HCT116 (cell line): ENCODE measurements at regions not wholly inside any gene's neighbourhood (a gene's known extent, or its start where the extent isn't known, plus 50 kb on each side); places are given as distances from the start of the nearest gene placed in this dataset.

Experiments
- ATAC-seq: fragments of 200-7000 bp; cut with Tn5 transposase; 2 replicates; pipeline ENCODE4 v1.9.1; 2020; ENCODE audit warnings: mild to moderate bottlenecking, moderate library complexity
- BruUV-seq: library from RNA; stranded (reverse); fragments of 400-500 nt; replicated peaks from 2 replicates; lab custom pipeline; 2021; lab: Mats Ljungman, UMichigan
- CTCF ChIA-PET: fragments of 300-600 bp; sonication (Branson Sonifier 250); formaldehyde crosslinking; loops from one replicate; lab custom pipeline; 2021; ENCODE audit warnings: antibody characterized with exemption; lab: Charles Lee
- POLR2A ChIA-PET: fragments of 300-600, 350-600 bp; sonication (Branson Sonifier 250); formaldehyde crosslinking; loops from one replicate; lab custom pipeline; 2021; ENCODE audit warnings: antibody characterized with exemption; lab: Charles Lee
- RAD21 ChIA-PET, 2 experiments: fragments of 300-600 bp; sonication (Branson Sonifier 250); formaldehyde crosslinking; loops; one replicate each; lab custom pipeline; 2023; ENCODE audit warnings: low total read pairs in 2 of 2; ENCODE audit not compliant: uncharacterized antibody in 2 of 2, unreplicated experiment in 2 of 2, low non-redundant PET in 1 of 2; lab: Charles Lee
- DNase-seq: peaks from one replicate; pipeline ENCODE4 v3.0.0-alpha.2; 2010; ENCODE audit warnings: low read depth, low spot score
- H2AFZ ChIP-seq: fragments of 200-600 bp; shearing (Covaris generic), sonication (generic); 2 replicates; pipeline ENCODE4 v1.6.1; 2017; ENCODE audit warnings: low read depth, mixed run types, mixed read lengths, antibody characterized with exemption, low read length; ENCODE audit not compliant: poor library complexity, severe bottlenecking
- H3K27ac ChIP-seq: 2 replicates; pipeline ENCODE4 v1.5.1; 2012; ENCODE audit warnings: low read depth, low read length
- H3K27me3 ChIP-seq: fragments of 200-600 bp; sonication (generic); 2 replicates; pipeline ENCODE4 v1.6.1; 2016; ENCODE audit warnings: mixed run types, low read length, mixed read lengths; ENCODE audit not compliant: insufficient read depth
- H3K36me3 ChIP-seq, 2 experiments: fragments of 200-500 bp in 1 of 2; fragments of 200-600 bp in 1 of 2; sonication (Bioruptor generic) in 1 of 2; sonication (generic) in 1 of 2; 2 replicates each; pipeline versions ENCODE4 v1.5.1 to v1.6.1; 2014 to 2016; ENCODE audit warnings: low read length in 2 of 2, inconsistent platforms in 1 of 2, mixed read lengths in 1 of 2, mixed run types in 1 of 2; ENCODE audit not compliant: insufficient read depth in 2 of 2, control insufficient read depth in 1 of 2
- H3K4me1 ChIP-seq, 2 experiments: fragments of 200-600 bp in 1 of 2; sonication (generic) in 1 of 2; 2 replicates each; pipeline versions ENCODE4 v1.5.1 to v1.6.1; 2012 to 2017; ENCODE audit warnings: low read length in 2 of 2, inconsistent platforms in 1 of 2, mild to moderate bottlenecking in 1 of 2, mixed read lengths in 1 of 2, mixed run types in 1 of 2, moderate library complexity in 1 of 2; ENCODE audit not compliant: insufficient read depth in 2 of 2, control insufficient read depth in 1 of 2
- H3K4me2 ChIP-seq: fragments of 200-600 bp; sonication (generic); 2 replicates; pipeline ENCODE4 v1.6.1; 2017; ENCODE audit warnings: mixed run types, low read length, mixed read lengths
- H3K4me3 ChIP-seq, 2 experiments: fragments of 200-600 bp in 1 of 2; sonication (generic) in 1 of 2; replicated peaks in 1 of 2; 2 replicates each; pipeline ENCODE4 v1.5.1; 2011 to 2016; ENCODE audit warnings: low read length in 2 of 2, control low read depth in 1 of 2, low read depth in 1 of 2, mild to moderate bottlenecking in 1 of 2, mixed read lengths in 1 of 2, mixed run types in 1 of 2
- H3K79me2 ChIP-seq: fragments of 200-600 bp; sonication (generic); 2 replicates; pipeline ENCODE4 v1.6.1; 2017; ENCODE audit warnings: mild to moderate bottlenecking, mixed run types, low read length, moderate library complexity, mixed read lengths; ENCODE audit not compliant: insufficient read depth
- H3K9ac ChIP-seq: fragments of 200-600 bp; sonication (generic); 2 replicates; pipeline ENCODE4 v1.6.1; 2016; ENCODE audit warnings: low read length, mixed read lengths
- H3K9me2 ChIP-seq: fragments of 200-600 bp; sonication (generic), shearing (Covaris generic); 2 replicates; pipeline ENCODE4 v1.6.1; 2017; ENCODE audit warnings: mixed run types, mild to moderate bottlenecking, moderate library complexity; ENCODE audit not compliant: insufficient read depth
- H3K9me3 ChIP-seq, 2 experiments: fragments of 200-500 bp in 1 of 2; fragments of 200-600 bp in 1 of 2; sonication (Bioruptor generic) in 1 of 2; sonication (generic) in 1 of 2; 2 replicates each; pipeline ENCODE4 v1.6.1; 2014 to 2017; ENCODE audit warnings: low read length in 2 of 2, mixed read lengths in 2 of 2, inconsistent platforms in 1 of 2, low read depth in 1 of 2, mild to moderate bottlenecking in 1 of 2, mixed run types in 1 of 2, moderate library complexity in 1 of 2; ENCODE audit not compliant: control insufficient read depth in 1 of 2, insufficient read depth in 1 of 2
- H4K20me1 ChIP-seq: fragments of 200-600 bp; sonication (generic), shearing (Covaris generic); 2 replicates; pipeline ENCODE4 v1.6.1; 2017; ENCODE audit warnings: mixed run types, mild to moderate bottlenecking, moderate library complexity; ENCODE audit not compliant: insufficient read depth
- CBX3 ChIP-seq: IDR thresholded peaks from 2 replicates; pipeline ENCODE4 v1.6.1; 2012; ENCODE audit warnings: low read depth
- CEBPB ChIP-seq: IDR thresholded peaks from 2 replicates; pipeline ENCODE4 v1.6.1; 2012; ENCODE audit warnings: low read depth
- CTCF ChIP-seq, 3 experiments: fragments of 200-600 bp in 1 of 3; sonication (generic) in 1 of 3; IDR thresholded peaks in 2 of 3; conservative IDR thresholded peaks in 1 of 3; 2 replicates each; pipeline ENCODE4 v1.5.1; 2012 to 2017; ENCODE audit warnings: low read depth in 2 of 3, low read length in 2 of 3, antibody characterized with exemption in 1 of 3, borderline replicate concordance in 1 of 3, control low read depth in 1 of 3, mild to moderate bottlenecking in 1 of 3, mixed read lengths in 1 of 3, mixed run types in 1 of 3, moderate library complexity in 1 of 3; ENCODE audit not compliant: insufficient read depth in 1 of 3
- EGR1 ChIP-seq: IDR thresholded peaks from 2 replicates; pipeline ENCODE4 v1.6.1; 2012; ENCODE audit warnings: low read depth
- EZH2 ChIP-seq: fragments of 200-600 bp; sonication (generic); IDR thresholded peaks from 2 replicates; pipeline ENCODE4 v1.6.1; 2017; ENCODE audit warnings: antibody characterized with exemption, mixed run types
- EZH2phosphoT487 ChIP-seq: fragments of 200-600 bp; IDR thresholded peaks from 2 replicates; pipeline ENCODE4 v1.6.1; 2018; ENCODE audit warnings: antibody characterized with exemption, borderline replicate concordance
- FOSL1 ChIP-seq: IDR thresholded peaks from 2 replicates; pipeline ENCODE4 v1.6.1; 2012; ENCODE audit warnings: low read depth
- JUND ChIP-seq: IDR thresholded peaks from 2 replicates; pipeline ENCODE4 v1.6.1; 2012
- MAX ChIP-seq: IDR thresholded peaks from 2 replicates; pipeline ENCODE4 v1.6.1; 2012
- POLR2A ChIP-seq: IDR thresholded peaks from 2 replicates; pipeline ENCODE4 v1.7.0; 2011; ENCODE audit warnings: borderline replicate concordance; ENCODE audit not compliant: insufficient read depth, insufficient read length; ENCODE audit errors: extremely low read depth
- SP1 ChIP-seq: IDR thresholded peaks from 2 replicates; pipeline ENCODE4 v1.6.1; 2012; ENCODE audit warnings: low read depth
- TCF7L2 ChIP-seq: IDR thresholded peaks from 2 replicates; pipeline ENCODE4 v1.7.0; 2011; ENCODE audit warnings: borderline replicate concordance, inconsistent platforms; ENCODE audit not compliant: insufficient read depth, insufficient read length; ENCODE audit errors: extremely low read depth
- YY1 ChIP-seq: IDR thresholded peaks from 2 replicates; pipeline ENCODE4 v1.6.1; 2011; ENCODE audit warnings: low read length, low read depth, moderate library complexity, mild to moderate bottlenecking; ENCODE audit not compliant: insufficient replicate concordance; ENCODE audit errors: extremely low read depth
- ZBTB33 ChIP-seq: IDR thresholded peaks from 2 replicates; pipeline ENCODE4 v1.6.1; 2011; ENCODE audit warnings: mild to moderate bottlenecking, low read length, moderate library complexity; ENCODE audit not compliant: insufficient replicate concordance; ENCODE audit errors: extremely low read depth
- ZFX ChIP-seq: fragments of 450-650 bp; IDR thresholded peaks from 2 replicates; pipeline ENCODE4 v1.6.1; 2017
- intact Hi-C: fragments of 100-400 bp; cut with micrococcal nuclease; formaldehyde crosslinking; loops from 2 replicates; pipeline ENCODE4 v1.10.0; 2022

DNA sequence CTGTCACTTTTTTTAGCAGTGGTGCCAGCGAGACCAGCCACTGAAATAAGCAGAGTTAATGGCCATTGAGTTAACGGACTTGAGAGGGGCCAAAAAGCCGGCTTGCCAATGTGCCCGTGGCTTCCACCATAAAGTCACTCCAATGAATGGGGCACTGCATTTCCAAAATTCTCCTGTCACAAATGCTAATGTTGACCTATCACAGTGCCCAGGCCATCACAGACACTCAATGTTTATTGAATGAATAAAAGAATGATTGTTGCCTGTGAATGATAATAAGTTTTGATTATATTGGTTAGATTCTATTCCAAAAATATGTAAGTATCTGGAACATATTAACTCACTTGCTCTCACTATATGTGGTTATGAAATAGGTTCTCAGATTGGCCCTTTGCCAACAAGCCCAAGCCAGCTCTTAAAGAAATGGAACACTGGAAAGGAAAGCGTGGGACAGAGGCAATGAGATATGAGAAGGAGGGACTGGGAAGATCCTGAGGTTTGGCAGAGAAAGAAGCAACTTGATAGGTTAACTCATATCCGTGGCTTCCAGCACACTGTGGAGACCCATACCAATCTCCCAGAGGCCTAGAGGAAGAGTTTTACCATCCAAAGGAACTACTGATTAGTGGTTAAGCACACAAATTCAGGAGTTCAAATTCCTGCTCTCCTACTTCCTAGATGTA, 108.7 kb downstream of the BTG1 start:
- ChIA-PET POLR2A (no interaction called here), RAD21 (no interaction called here), CTCF (no interaction called here)
- H3K4me1 ChIP-seq = peaks cover 0 to 8% of the 10 kb centered on the region in 2 experiments; a peak in 2 of 4 replicates
- H4K20me1 ChIP-seq = no peaks in the 10 kb centered on the region
- ATAC-seq (no peak), DNase-seq (no peak)
- BruUV-seq = no TSS peak
- no peaks in the 10 kb centered on the region for H3K36me3 ChIP-seq
- H2AFZ ChIP-seq = no peak overlapping the region
- no peaks in the 10 kb centered on the region for H3K79me2 ChIP-seq
- H3K4me2 ChIP-seq = no peak overlapping the region
- no peak overlapping the region for H3K27ac ChIP-seq
- H3K9ac ChIP-seq = no peak overlapping the region
- no peaks in the 10 kb centered on the region for H3K9me3 ChIP-seq
- no peak for TF ChIP-seq JUND
- no peak for TF ChIP-seq TCF7L2
- no peak for TF ChIP-seq CBX3
- no peak for TF ChIP-seq POLR2A
- no peak for TF ChIP-seq CEBPB
- no peak for TF ChIP-seq EGR1
- TF ChIP-seq ZBTB33 = no peak
- TF ChIP-seq FOSL1 = no peak
- TF ChIP-seq EZH2phosphoT487 = no peak
- no peak for TF ChIP-seq CTCF (IDR thresholded peaks at IDR 0.05 in 2 of 3, conservative IDR thresholded peaks at IDR 0.05 in 1 of 3; ENCODE audit: borderline replicate concordance in 1 of 3, insufficient read depth in 1 of 3, low read depth in 2 of 3, low read length in 2 of 3)
- no peak for TF ChIP-seq SP1
- no peak for TF ChIP-seq YY1
- TF ChIP-seq MAX = no peak
- no peak for TF ChIP-seq ZFX
- no peak for TF ChIP-seq EZH2
- H3K27me3 ChIP-seq = no peaks in the 10 kb centered on the region
- no peak overlapping the region for H3K4me3 ChIP-seq
- H3K9me2 ChIP-seq = no peaks in the 10 kb centered on the region
- intact Hi-C loops = no loop called here
